Neuron (in vitro differentiated cells): ENCODE measurements at regions not wholly inside any gene's neighbourhood (a gene's known extent, or its start where the extent isn't known, plus 50 kb on each side); places are given as distances from the start of the nearest gene placed in this dataset.

Experiments
- H2AFZ ChIP-seq: one replicate; pipeline ENCODE4 v1.6.1; 2013; ENCODE audit warnings: low read depth, mild to moderate bottlenecking, inconsistent platforms, low read length, moderate library complexity
- H3K27me3 ChIP-seq: one replicate; pipeline ENCODE4 v1.6.1; 2013; ENCODE audit warnings: low read length; ENCODE audit not compliant: insufficient read depth
- H3K36me3 ChIP-seq: one replicate; pipeline ENCODE4 v1.6.1; 2013; ENCODE audit warnings: low read length; ENCODE audit not compliant: insufficient read depth
- H3K4me1 ChIP-seq: one replicate; pipeline ENCODE4 v1.6.1; 2013; ENCODE audit warnings: low read length; ENCODE audit not compliant: insufficient read depth
- H3K4me3 ChIP-seq: 2 replicates; pipeline ENCODE4 v1.5.1; 2013; ENCODE audit warnings: mild to moderate bottlenecking, low read length, moderate library complexity
- H3K9me3 ChIP-seq: one replicate; pipeline ENCODE4 v1.6.1; 2013; ENCODE audit warnings: low read length

DNA sequence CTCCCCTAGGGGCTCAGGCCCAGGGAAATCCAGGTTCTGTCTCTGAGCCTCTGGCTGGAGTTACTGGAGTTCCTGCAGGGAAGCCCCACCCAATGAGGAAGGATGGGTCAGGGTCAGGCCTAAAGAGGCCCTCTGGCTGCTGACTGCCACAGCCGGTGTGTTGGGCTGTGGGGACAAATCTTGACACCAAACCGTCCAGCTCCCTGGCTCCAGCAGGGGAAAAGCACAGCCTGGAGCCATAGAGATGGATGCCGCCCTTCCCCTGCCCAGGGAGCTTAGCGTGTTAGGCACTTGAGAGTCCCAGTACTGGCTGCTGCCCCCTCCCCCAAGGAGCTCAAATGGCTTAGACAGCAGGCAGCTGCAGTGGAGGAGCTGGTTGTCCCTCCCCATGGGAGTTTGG lies 321.3 kb upstream of the LCORL start:
- Histone ChIP-seq H3K27me3 (no peaks in the 10 kb centered on the region), H3K36me3 (no peaks in the 10 kb centered on the region), H2AFZ (no peak overlapping the region), H3K4me3 (no peak overlapping the region), H3K9me3 (no peaks in the 10 kb centered on the region), H3K4me1 (no peaks in the 10 kb centered on the region)

DNA sequence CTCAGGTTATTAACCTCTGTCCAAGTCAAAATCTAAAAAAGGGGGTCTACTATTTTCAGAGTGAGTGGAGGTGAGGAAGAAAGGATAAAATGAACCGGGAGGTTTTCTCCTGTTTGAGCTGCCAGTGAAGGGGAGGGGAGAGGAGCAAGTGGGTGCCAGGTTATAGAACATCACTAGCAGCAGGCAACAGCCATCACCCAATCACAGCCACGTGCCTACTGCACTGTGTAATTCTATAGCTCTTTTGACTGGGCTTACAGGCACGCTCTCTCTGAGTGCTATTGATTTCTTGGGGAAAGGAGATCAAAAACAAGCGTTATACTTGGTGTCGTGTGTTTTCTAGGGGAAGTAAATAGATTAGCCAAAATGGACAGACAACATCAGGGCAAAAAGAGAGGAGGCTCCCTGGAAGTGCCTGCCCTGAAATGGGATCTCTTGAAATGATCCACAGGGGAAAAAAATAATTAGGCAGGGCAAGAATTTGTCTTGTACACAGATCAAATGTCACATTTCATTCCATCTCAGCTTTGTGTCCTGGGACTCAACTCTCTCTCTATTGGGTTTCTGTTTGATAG lies 300.5 kb upstream of the LCORL start:
- H3K27me3 ChIP-seq, result no peaks in the 10 kb centered on the region
- H3K4me3 ChIP-seq, result no peak overlapping the region

DNA sequence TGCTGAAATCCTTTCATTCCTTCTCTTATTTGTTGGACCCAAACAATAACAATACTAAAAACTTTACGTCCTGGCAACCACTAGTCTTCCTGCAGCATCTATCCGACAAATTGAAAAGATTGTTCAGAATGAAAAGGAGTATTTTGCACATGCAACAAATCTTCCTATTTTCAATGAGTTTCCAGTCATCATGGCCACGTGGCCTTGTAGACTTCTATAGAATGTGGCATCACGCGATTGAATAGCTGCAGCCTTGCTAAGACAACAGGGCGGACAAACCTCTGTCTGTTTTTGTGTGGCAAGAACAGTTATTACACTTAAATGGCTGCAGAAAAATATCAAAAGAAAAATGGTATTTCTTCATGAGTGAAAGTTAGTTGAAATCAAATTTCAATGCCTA lies 297.9 kb upstream of the LCORL start:
- H3K27me3 ChIP-seq, result no peaks in the 10 kb centered on the region
- no peak overlapping the region for H2AFZ ChIP-seq
- H3K4me1 ChIP-seq, result no peaks in the 10 kb centered on the region
- no peak overlapping the region for H3K4me3 ChIP-seq
- H3K36me3 ChIP-seq, result no peaks in the 10 kb centered on the region
- no peaks in the 10 kb centered on the region for H3K9me3 ChIP-seq

More for the DNA sequence above, 300.5 kb upstream of the LCORL start:
- H3K9me3 ChIP-seq, result no peaks in the 10 kb centered on the region
- H3K4me1 ChIP-seq, result no peaks in the 10 kb centered on the region
- H2AFZ ChIP-seq, result no peak overlapping the region
- H3K36me3 ChIP-seq, result no peaks in the 10 kb centered on the region

DNA sequence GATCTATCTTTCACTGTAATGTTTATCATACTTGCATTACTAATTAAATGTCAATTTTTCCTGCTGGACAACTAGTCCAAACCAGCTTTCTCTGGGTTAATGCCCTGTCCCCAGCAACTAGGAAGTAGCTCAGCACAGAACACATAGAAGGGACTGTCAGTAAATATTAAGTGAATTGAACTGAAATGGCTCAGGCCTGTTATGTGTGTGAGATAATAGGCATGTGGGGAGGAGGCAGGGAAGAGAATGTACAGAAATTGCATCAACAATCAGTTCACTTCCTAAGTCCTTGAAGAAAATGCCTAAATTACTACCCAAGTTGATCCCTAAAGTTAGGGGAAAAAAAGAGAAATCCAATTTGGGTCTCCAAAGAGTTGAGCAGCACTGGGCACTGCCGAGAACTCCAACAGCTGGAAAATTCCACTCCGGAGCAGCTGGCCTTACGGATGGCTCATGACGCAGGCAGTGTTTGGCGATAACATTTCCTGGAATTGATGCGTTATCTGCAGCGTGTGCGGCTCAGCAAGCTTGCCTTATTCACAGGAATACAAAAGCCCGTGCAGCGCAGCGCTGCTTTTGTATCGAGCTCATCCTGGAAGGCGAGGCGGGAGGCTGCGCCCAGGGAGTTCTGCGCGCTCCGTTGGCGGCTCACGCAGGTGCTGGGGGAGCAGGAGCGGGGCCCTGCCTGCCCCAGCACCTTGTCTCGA lies 297.3 kb upstream of the LCORL start:
- Histone ChIP-seq H3K4me3 (no peak overlapping the region), H3K27me3 (no peaks in the 10 kb centered on the region), H3K9me3 (no peaks in the 10 kb centered on the region), H2AFZ (no peak overlapping the region), H3K4me1 (no peaks in the 10 kb centered on the region), H3K36me3 (no peaks in the 10 kb centered on the region)

DNA sequence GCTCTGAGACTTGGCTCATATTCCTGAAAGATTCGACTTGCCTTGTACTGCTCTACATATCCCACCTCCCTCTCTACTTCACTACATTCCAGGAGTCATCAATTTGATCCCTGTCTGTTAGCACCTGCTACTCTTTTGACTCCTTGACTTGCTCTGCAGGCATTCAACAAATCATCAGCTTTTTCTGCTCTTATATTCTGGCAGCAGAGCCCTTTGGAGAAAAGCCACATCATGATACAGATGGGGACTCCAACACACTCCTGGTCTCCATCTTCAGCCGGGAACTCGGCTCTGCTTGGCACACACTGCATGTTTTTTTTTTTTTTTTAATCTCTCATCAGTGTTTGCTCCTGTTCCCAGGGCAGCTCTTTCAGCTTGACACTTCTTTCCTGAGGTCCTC lies 293.2 kb upstream of the LCORL start:
- Histone ChIP-seq H3K27me3 (no peaks in the 10 kb centered on the region), H3K4me1 (no peaks in the 10 kb centered on the region), H3K4me3 (no peak overlapping the region), H3K9me3 (no peaks in the 10 kb centered on the region), H3K36me3 (no peaks in the 10 kb centered on the region), H2AFZ (no peak overlapping the region)

DNA sequence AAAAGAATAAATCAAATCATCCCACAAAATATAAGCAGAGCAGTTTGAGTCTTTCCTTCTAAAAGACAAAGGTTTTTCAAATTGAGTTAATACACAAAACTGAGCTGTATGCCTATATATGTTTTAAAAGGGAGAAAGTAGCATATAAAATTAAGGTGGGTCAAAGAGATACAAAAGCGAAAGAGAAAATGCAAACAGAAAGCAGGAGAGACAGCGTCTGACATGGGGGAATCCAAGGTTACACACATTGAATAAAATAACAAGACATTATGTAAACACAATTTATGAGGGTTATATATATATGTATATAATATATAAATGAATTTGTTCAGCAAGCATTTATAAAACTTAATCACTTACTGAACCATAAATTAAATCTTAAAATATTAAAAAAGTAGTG lies 276.1 kb upstream of the LCORL start:
- Histone ChIP-seq H3K27me3 (no peaks in the 10 kb centered on the region), H3K4me3 (no peak overlapping the region), H3K9me3 (no peaks in the 10 kb centered on the region), H3K4me1 (no peaks in the 10 kb centered on the region), H3K36me3 (no peaks in the 10 kb centered on the region), H2AFZ (no peak overlapping the region)

DNA sequence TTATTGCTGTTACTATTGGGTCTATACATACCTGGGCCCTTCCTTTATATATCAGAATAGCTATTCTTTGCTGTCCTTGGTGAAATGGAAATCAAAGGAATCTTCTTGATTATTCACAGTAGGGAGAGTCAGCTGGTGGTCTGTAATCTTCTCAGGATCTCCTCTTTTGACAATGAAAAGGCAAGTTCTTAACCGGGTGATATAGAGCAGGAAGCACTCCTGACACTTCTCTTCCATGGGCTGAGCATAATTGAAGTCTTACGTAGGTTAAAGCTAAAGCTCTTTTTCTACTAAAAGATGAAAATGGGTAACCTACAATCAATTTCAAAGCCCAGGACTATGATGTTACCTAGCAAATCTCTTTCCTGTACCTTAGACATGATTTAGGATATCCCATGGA lies 274.9 kb upstream of the LCORL start:
- Histone ChIP-seq H3K36me3 (no peaks in the 10 kb centered on the region), H2AFZ (no peak overlapping the region), H3K4me3 (no peak overlapping the region), H3K9me3 (no peaks in the 10 kb centered on the region), H3K27me3 (no peaks in the 10 kb centered on the region), H3K4me1 (no peaks in the 10 kb centered on the region)

DNA sequence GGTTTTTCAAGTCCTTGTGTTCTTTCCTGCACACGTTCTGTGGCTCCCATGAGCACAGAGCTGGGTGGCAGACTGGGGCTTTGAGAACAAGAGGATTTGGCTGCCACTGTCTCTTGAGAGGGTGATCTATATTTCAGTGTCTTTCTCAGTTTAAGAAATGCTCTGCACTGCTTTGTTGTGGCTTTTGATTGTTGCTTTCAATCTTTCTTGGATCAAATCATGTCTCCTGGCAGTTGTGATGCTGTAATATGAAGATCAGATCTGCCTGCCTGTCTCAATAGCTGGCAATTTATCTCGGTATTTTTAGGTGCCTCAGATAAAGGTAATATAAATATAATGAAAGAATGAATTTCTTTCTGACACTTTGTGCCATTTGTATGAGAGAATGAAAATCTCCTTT lies 273.3 kb upstream of the LCORL start:
- H3K4me3 ChIP-seq, result no peak overlapping the region
- H3K9me3 ChIP-seq, result no peaks in the 10 kb centered on the region
- H3K36me3 ChIP-seq, result no peaks in the 10 kb centered on the region
- H3K27me3 ChIP-seq, result no peaks in the 10 kb centered on the region
- H2AFZ ChIP-seq, result no peak overlapping the region
- peaks cover 3% of the 10 kb centered on the region for H3K4me1 ChIP-seq

DNA sequence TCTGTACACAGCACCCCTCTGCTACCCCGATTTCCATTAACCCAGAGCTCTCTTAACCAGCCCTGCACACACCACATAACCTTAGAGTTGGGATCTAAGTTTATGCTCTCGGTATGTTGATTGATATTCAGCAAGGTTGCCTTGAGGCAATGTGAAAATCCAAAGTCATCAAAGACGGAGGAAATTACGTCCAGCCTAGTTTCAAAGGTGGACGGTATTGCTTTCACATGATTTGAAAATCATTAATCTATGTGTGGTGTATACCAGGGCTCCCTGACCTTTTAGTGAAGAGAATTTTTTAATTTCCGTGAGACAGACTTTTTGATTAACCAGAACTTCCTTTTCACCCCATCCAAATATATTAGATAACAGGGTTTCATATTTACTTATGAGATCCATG lies 272.5 kb upstream of the LCORL start:
- Histone ChIP-seq H2AFZ (no peak overlapping the region), H3K36me3 (no peaks in the 10 kb centered on the region), H3K4me1 (peaks cover 3% of the 10 kb centered on the region), H3K27me3 (no peaks in the 10 kb centered on the region), H3K9me3 (no peaks in the 10 kb centered on the region), H3K4me3 (no peak overlapping the region)

DNA sequence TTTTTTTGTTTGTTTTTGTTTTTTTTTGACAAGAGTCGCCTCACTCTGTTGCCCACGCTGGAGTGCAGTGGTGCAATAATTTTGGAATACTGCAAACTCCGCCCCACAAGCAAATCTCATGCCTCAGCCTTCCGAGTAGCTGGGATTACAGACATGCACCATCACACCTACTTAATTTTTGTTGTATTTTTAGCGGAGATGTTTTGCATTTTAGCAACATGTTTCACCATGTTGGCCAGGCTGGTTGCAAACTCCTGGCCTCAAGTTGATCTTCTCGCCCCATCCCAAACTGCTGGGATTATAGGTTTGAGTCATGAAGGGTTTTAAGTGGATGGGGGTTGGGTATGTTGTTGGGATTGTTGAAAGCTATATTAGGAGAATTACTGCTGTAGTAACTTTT lies 270.9 kb upstream of the LCORL start:
- no peaks in the 10 kb centered on the region for H3K27me3 ChIP-seq
- H3K4me1 ChIP-seq, result peaks cover 3% of the 10 kb centered on the region
- no peaks in the 10 kb centered on the region for H3K36me3 ChIP-seq
- H2AFZ ChIP-seq, result no peak overlapping the region
- no peak overlapping the region for H3K4me3 ChIP-seq
- no peaks in the 10 kb centered on the region for H3K9me3 ChIP-seq

DNA sequence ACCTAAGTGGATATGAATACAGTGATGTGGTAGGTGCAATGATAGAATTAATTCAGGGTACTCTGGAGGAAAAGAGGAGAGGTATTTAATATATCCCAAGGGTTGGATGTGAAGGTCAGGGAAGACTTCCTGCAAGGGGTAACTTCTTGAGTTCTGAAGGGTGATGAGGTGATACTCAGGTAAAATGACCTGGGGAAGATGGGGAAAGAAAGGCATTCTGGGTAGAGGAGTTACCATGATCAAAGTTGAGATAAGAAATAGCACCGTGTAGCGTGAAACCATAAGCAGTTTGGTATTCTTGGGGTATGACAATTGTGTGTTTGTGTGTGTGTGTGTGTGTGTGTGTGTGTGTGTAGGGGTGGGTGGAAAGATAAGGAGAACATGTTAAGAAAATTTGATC lies 270.4 kb upstream of the LCORL start:
- peaks cover 3% of the 10 kb centered on the region for H3K4me1 ChIP-seq
- H3K9me3 ChIP-seq, result no peaks in the 10 kb centered on the region
- no peak overlapping the region for H2AFZ ChIP-seq
- H3K27me3 ChIP-seq, result no peaks in the 10 kb centered on the region
- no peak overlapping the region for H3K4me3 ChIP-seq
- H3K36me3 ChIP-seq, result no peaks in the 10 kb centered on the region

DNA sequence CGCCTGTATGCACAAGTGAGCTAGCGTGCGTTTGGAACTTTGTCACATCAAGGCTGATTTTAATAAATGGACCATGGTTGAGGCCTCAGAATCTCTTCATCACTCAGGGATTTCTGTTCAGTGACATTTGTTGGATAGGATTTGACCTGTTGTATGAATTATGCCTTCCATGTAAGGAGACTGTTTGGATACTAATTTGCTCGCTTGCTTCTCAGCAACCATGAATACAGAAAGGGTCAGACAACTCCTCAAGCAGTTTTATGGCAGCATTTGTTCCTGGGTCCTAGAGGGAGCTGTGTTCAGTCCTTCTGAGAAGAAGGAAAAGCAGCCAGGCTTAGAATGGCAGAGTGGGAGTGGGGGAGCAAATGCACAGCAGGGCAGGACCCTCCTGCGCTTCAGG lies 269.7 kb upstream of the LCORL start:
- Histone ChIP-seq H3K4me3 (peak overlapping the region; percentile 24), H3K36me3 (no peaks in the 10 kb centered on the region), H3K27me3 (no peaks in the 10 kb centered on the region), H3K4me1 (peaks cover 3% of the 10 kb centered on the region), H2AFZ (peak overlapping the region; percentile 28), H3K9me3 (no peaks in the 10 kb centered on the region)

DNA sequence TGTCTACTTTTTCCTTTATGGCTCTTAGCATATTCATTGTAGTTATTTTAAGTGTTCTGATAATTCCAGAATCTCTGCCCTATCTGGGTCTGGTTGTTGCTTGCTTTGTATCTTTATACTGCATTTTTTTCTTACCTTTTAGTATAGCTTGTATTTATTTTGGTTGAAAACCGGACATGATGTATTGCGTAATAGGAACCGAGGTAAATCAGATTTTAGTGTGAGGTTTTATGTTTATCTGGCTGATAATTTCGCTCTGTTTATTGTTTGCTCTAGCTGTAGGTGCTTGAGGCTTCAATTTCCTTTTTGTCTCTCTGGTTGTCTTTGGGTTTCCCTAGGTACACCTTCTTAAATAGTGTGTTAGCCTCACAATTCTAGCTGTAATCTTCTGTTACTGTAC lies 263.8 kb upstream of the LCORL start:
- Histone ChIP-seq H3K36me3 (no peaks in the 10 kb centered on the region), H3K4me3 (no peak overlapping the region), H2AFZ (no peak overlapping the region), H3K4me1 (no peaks in the 10 kb centered on the region), H3K27me3 (no peaks in the 10 kb centered on the region), H3K9me3 (no peaks in the 10 kb centered on the region)

DNA sequence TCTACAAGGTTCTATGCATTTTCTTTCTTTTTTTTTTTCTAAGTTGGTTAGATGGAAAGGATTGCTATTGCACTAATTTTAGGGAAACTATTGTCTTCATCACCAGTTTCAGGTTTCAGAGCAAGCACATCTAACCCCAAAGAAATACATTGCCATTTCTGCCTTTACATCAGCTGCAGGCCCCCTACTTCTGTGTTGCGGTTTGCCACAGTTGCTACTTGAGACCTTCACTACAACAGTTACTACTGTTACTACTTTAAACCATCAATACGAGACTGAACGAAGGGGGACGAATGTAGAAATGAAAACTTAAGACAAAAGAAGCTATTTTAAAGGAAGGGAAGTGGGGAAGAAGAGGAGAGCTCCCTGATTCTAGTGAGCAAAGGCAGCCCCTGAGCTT lies 256.7 kb upstream of the LCORL start:
- Histone ChIP-seq H3K9me3 (no peaks in the 10 kb centered on the region), H3K4me3 (no peak overlapping the region), H2AFZ (no peak overlapping the region), H3K27me3 (no peaks in the 10 kb centered on the region), H3K36me3 (no peaks in the 10 kb centered on the region), H3K4me1 (no peaks in the 10 kb centered on the region)
